ENCODE measurements at regions not wholly inside any gene's neighbourhood (a gene's known extent, or its start where the extent isn't known, plus 50 kb on each side); places are given as distances from the start of the nearest gene placed in this dataset.

- TF ChIP-seq EZH2phosphoT487 (IDR thresholded peaks at IDR 0.05; ENCODE audit: unreplicated experiment) = no peak
- no peak for TF ChIP-seq CREB1 (CRISPR knock-in tag; IDR thresholded peaks at IDR 0.05; ENCODE audit: low read depth)
- TF ChIP-seq POLR2AphosphoS5 (IDR thresholded peaks at IDR 0.05; ENCODE audit: low read depth) = no peak
- TF ChIP-seq EZH2 (IDR thresholded peaks at IDR 0.05; ENCODE audit: low read depth, unreplicated experiment) = no peak
- TF ChIP-seq CTCF (conservative IDR thresholded peaks at IDR 0.05; ENCODE audit: low read depth in 2 of 2) = no peak
Measured at GRCh38 chr18:34038086-34038485, 186.6 kb downstream of the NOL4 start.

Data from GM23338 (cell line).